AG04450 (cell line): ENCODE measurements at regions not wholly inside any gene's neighbourhood (a gene's known extent, or its start where the extent isn't known, plus 50 kb on each side); places are given as distances from the start of the nearest gene placed in this dataset.

Experiments used
- CTCF ChIA-PET: fragments of 300-600, 350-600 bp; formaldehyde crosslinking; extraction: SDS; loops from one replicate; lab custom pipeline; 2022; ENCODE audit warnings: antibody characterized with exemption, inconsistent platforms; lab: Charles Lee
- POLR2A ChIA-PET: fragments of 350-600 bp; formaldehyde crosslinking; extraction: SDS; loops from one replicate; lab custom pipeline; 2021; ENCODE audit warnings: antibody characterized with exemption, inconsistent platforms; lab: Yijun Ruan, JAX
- DNase-seq: peaks from one replicate; pipeline ENCODE4 v3.0.0-alpha.2; 2011; ENCODE audit warnings: low read depth, low spot score
- H3K27ac ChIP-seq: one replicate; pipeline ENCODE4 v1.5.1; 2012; ENCODE audit warnings: low read depth, low read length, control low read depth
- H3K27me3 ChIP-seq: one replicate; pipeline ENCODE4 v1.6.0; 2012; ENCODE audit warnings: low read length; ENCODE audit not compliant: control insufficient read depth, insufficient read depth
- H3K4me3 ChIP-seq: 2 replicates; pipeline ENCODE4 v1.5.1; 2011; ENCODE audit warnings: mild to moderate bottlenecking, low read depth, low read length, control low read depth
- H3K9me3 ChIP-seq: 2 replicates; pipeline ENCODE4 v1.5.1; 2012; ENCODE audit warnings: low read length; ENCODE audit not compliant: control insufficient read depth, insufficient read depth
- CTCF ChIP-seq: IDR thresholded peaks from 2 replicates; pipeline ENCODE4 v1.5.1; 2011; ENCODE audit warnings: low read depth, low read length, control low read depth, inconsistent platforms

- DNase-seq, result no peak
- H3K27me3 ChIP-seq, result no peaks in the 10 kb centered on the region
- H3K4me3 ChIP-seq, result no peak overlapping the region
- no peaks in the 10 kb centered on the region; the same call in 1 of the 2 replicates for H3K9me3 ChIP-seq
- no peak overlapping the region for H3K27ac ChIP-seq
- TF ChIP-seq CTCF, result no peak
- ChIA-PET POLR2A (no interaction called here), CTCF (no interaction called here)
Observed at GRCh38 chr17:51537996-51538550, 277.7 kb downstream of the UTP18 start.

GRCh38 chr17:51540151-51540550 is 279.8 kb downstream of the UTP18 start:
- Histone ChIP-seq H3K9me3 (no peaks in the 10 kb centered on the region; the same call in 1 of the 2 replicates), H3K4me3 (no peak overlapping the region), H3K27ac (no peak overlapping the region), H3K27me3 (no peaks in the 10 kb centered on the region)
- CTCF ChIA-PET, result interaction anchor here (0.6 kb wide), 1 partner anchor 80 kb away, joined by 3 read pairs; no protein-coding TSS in a partner anchor
- DNase-seq, result no peak
- POLR2A ChIA-PET, result no interaction called here
- no peak for TF ChIP-seq CTCF

GRCh38 chr17:51541215-51541614 is 280.9 kb downstream of the UTP18 start:
- H3K9me3 ChIP-seq, result no peaks in the 10 kb centered on the region; the same call in 1 of the 2 replicates
- DNase-seq, result no peak
- CTCF ChIA-PET, result interaction anchor here (0.6 to 0.7 kb wide), 2 partner anchors 86 to 245 kb away, joined by 3 to 4 read pairs; no protein-coding TSS in a partner anchor
- no peak for TF ChIP-seq CTCF
- H3K27me3 ChIP-seq, result no peaks in the 10 kb centered on the region
- no peak overlapping the region for H3K27ac ChIP-seq
- POLR2A ChIA-PET, result no interaction called here
- H3K4me3 ChIP-seq, result no peak overlapping the region

GRCh38 chr17:51546114-51546513 is 285.8 kb downstream of the UTP18 start:
- DNase-seq, result no peak
- peaks cover 10% of the 10 kb centered on the region; the same call in 1 of the 2 replicates for H3K9me3 ChIP-seq
- ChIA-PET POLR2A (no interaction called here), CTCF (no interaction called here)
- H3K4me3 ChIP-seq, result no peak overlapping the region
- no peaks in the 10 kb centered on the region for H3K27me3 ChIP-seq
- no peak for TF ChIP-seq CTCF
- no peak overlapping the region for H3K27ac ChIP-seq

GRCh38 chr17:51548125-51548524 is 287.8 kb downstream of the UTP18 start:
- DNase-seq, result no peak
- TF ChIP-seq CTCF, result no peak
- Histone ChIP-seq H3K27ac (no peak overlapping the region), H3K9me3 (peaks cover 10% of the 10 kb centered on the region; the same call in 1 of the 2 replicates), H3K4me3 (no peak overlapping the region), H3K27me3 (no peaks in the 10 kb centered on the region)
- POLR2A ChIA-PET, result no interaction called here
- CTCF ChIA-PET, result no interaction called here
